ENCODE measurements at regions not wholly inside any gene's neighbourhood (a gene's known extent, or its start where the extent isn't known, plus 50 kb on each side); places are given as distances from the start of the nearest gene placed in this dataset.

DNA sequence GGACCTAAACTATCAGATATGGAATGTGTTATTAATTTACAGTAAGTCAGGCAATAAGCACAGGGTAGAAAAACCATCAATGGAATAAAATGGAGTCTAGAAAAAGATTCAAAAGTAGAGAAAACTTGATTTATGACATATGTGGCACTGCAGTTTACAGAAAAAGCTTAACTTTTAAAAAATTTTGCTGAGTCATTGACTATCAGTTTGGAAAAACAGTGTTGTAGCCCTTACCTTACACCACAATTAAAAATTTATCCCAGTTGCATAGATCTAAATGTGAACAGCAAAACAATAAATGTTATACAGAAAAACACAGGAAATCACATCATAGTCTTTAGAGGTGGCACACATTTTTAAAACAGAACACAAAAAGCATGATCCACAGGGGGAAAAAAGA lies 108.5 kb downstream of the USP22 start:
- Histone ChIP-seq H3K23me2 (ENCODE audit: insufficient read length, low read depth, low read length, poor library complexity, severe bottlenecking) (no peaks in the 10 kb centered on the region), H3K56ac (ENCODE audit: insufficient read length, low read depth, low read length) (no peak overlapping the region), H3K4me2 (ENCODE audit: insufficient read depth, insufficient read length, low read length) (no peak overlapping the region), H3K14ac (ENCODE audit: insufficient read depth, low read length) (no peak overlapping the region), H3K4me1 (ENCODE audit: insufficient read depth, low read length) (0 out of 2 replicates have a peak, but pooled peaks cover 3% of the 10 kb centered on the region), H3K23ac (ENCODE audit: insufficient read length, low read depth, low read length) (no peak overlapping the region), H4K20me1 (ENCODE audit: control insufficient read depth, insufficient read depth, insufficient read length) (no peaks in the 10 kb centered on the region), H3K9me3 (ENCODE audit: control insufficient read depth, low read depth, low read length) (no peaks in the 10 kb centered on the region), H3K18ac (ENCODE audit: insufficient read length, low read depth, low read length) (no peak overlapping the region), H3T11ph (ENCODE audit: low read length) (no peak overlapping the region), H3K27me3 (ENCODE audit: insufficient read depth, low read length) (no peaks in the 10 kb centered on the region), H4K8ac (replicated peaks; ENCODE audit: insufficient read length, low read depth, low read length) (no peak overlapping the region), H3K79me2 (ENCODE audit: insufficient read depth, low read length) (no peaks in the 10 kb centered on the region), H3K79me1 (ENCODE audit: insufficient read depth, low read depth, low read length, poor library complexity, severe bottlenecking) (no peaks in the 10 kb centered on the region), H2BK120ac (ENCODE audit: low read depth, low read length, poor library complexity, severe bottlenecking) (no peak overlapping the region), H2BK15ac (ENCODE audit: low read depth, low read length) (no peak overlapping the region), H4K91ac (ENCODE audit: insufficient read length, low read depth, low read length) (no peak overlapping the region), H3K27ac (ENCODE audit: insufficient read length, low read depth, low read length) (no peak overlapping the region), H2BK20ac (ENCODE audit: low read depth, low read length, poor library complexity, severe bottlenecking) (no peak overlapping the region), H2AK5ac (ENCODE audit: insufficient read length, low read length) (no peak overlapping the region), H4K5ac (ENCODE audit: insufficient read length, low read depth, low read length) (no peak overlapping the region), H2BK5ac (ENCODE audit: insufficient read length, low read length) (no peak overlapping the region), H2AFZ (ENCODE audit: low read length) (no peak overlapping the region), H3K4ac (ENCODE audit: low read depth, low read length) (no peak overlapping the region), H2BK12ac (ENCODE audit: insufficient read length, low read depth, low read length) (no peak overlapping the region), H3K9ac (ENCODE audit: extremely low read depth, insufficient read length, low read length) (no peak overlapping the region)
- no peak for DNase-seq
- H3K4me1 Mint-ChIP-seq = peaks cover 0 to 3% of the 10 kb centered on the region in 2 experiments; a peak in 1 of 4 replicates
- H3K27ac Mint-ChIP-seq = no peak overlapping the region; a peak in 1 of 7 replicates
- TF ChIP-seq CTCF (conservative IDR thresholded peaks at IDR 0.05) = no peak
- H3K27me3 Mint-ChIP-seq (ENCODE audit: low read depth) = no peaks in the 10 kb centered on the region
- no peak overlapping the region for H3K4me3 Mint-ChIP-seq
- no peaks in the 10 kb centered on the region for H3K9me3 Mint-ChIP-seq
- peaks cover 0 to 9% (median 6%) of the 10 kb centered on the region in 3 experiments; a peak in 4 of 7 replicates for H3K36me3 Mint-ChIP-seq (ENCODE audit: insufficient read depth in 1 of 3, low read depth in 3 of 3)

Measured in H9 (cell line).